Suprapubic skin (tissue), 4 donors: ENCODE measurements at regions not wholly inside any gene's neighbourhood (a gene's known extent, or its start where the extent isn't known, plus 50 kb on each side); places are given as distances from the start of the nearest gene placed in this dataset.
"Not testable (repeated sequence)": the region's sequence is repeated elsewhere in the genome, so short reads cannot be mapped to it uniquely, and the experiment has no call there.

Source experiments
- DNase-seq, 2 donors: peaks; one replicate each; pipeline ENCODE4 v3.0.0-alpha.2; 2019; ENCODE audit warnings: low spot score in 2 of 2
- H3K27ac ChIP-seq: fragments of 200-600 bp; sonication (generic); one replicate; pipeline ENCODE4 v1.5.1; 2019
- H3K27me3 ChIP-seq: fragments of 200-600 bp; sonication (generic); one replicate; pipeline ENCODE4 v1.5.1; 2019
- H3K36me3 ChIP-seq: fragments of 200-600 bp; sonication (generic); one replicate; pipeline ENCODE4 v1.5.1; 2019
- H3K4me1 ChIP-seq: fragments of 200-600 bp; sonication (generic); one replicate; pipeline ENCODE4 v1.5.1; 2019
- H3K4me3 ChIP-seq: fragments of 200-600 bp; sonication (generic); one replicate; pipeline ENCODE4 v1.5.1; 2019; ENCODE audit warnings: mild to moderate bottlenecking
- H3K9me3 ChIP-seq: fragments of 200-600 bp; sonication (generic); one replicate; pipeline ENCODE4 v1.5.1; 2019
- WGBS: methylation state at CpG from one replicate; pipeline ENCODE4 v1.1.5; 2018; 5-methylcytosine and 5-hydroxymethylcytosine counted together

- H3K4me3 ChIP-seq, H3K36me3 ChIP-seq, H3K27ac ChIP-seq, H3K9me3 ChIP-seq, H3K27me3 ChIP-seq, DNase-seq, H3K4me1 ChIP-seq: not testable (repeated sequence)
- WGBS: no CpG with 5 or more reads among the region's 2 CpGs
Observed at GRCh38 chr1:120233661-120234018, 57.3 kb upstream of the SEC22B start.

DNA sequence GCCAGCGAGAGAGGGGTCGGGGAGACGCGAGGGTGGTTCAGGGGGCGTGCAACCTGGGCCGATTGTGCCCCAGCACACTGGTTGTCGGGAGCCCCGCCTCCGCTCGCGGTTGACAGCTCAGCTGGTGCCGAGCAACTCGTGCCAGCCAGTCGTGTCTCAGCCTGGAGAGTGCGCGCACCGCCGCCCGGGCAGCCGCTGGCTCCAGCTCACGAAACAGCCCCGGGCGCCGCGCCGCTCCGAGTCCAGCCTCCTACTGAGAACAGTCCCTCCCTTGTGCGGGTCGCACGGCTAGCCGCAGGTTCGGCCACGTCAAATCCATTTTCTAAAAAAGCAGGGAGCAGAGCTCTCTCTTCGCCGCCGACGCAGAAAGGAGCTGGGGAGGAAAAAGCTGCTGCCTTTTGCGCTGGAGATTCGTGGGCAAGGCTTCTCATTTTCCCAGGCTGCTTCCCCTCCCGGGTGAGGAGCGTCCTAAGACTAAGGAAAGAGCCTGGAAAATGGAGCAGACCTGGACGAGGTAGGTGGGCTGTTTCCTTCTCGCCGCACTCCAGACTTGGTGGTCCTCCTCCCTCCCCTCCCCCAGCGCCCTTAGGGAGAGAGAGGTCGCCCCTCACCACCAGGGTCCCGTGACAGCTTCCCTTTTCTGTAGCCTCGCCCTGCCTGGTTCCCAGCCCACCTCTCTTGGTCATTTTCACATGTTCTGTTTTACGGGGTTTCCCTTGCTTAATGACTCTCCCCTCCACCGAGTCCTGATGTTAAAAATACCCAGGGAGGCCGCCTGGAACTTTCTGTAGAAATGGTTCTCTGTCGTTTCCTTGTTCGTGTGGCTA, 56.7 kb upstream of the SEC22B start:
- H3K27me3 ChIP-seq, DNase-seq, H3K27ac ChIP-seq, H3K4me1 ChIP-seq, H3K36me3 ChIP-seq, H3K9me3 ChIP-seq: not testable (repeated sequence)
- no CpG with 5 or more reads among the region's 53 CpGs for WGBS
- peak overlapping the region; percentile 36 for H3K4me3 ChIP-seq

- not testable (repeated sequence) for H3K4me1 ChIP-seq, H3K27me3 ChIP-seq, H3K4me3 ChIP-seq, H3K27ac ChIP-seq, H3K36me3 ChIP-seq, H3K9me3 ChIP-seq, DNase-seq
- WGBS: no CpG with 5 or more reads among the region's 1 CpG
Observed at GRCh38 chr1:120229835-120230234, 53.5 kb upstream of the SEC22B start.
